ENCODE measurements at regions not wholly inside any gene's neighbourhood (a gene's known extent, or its start where the extent isn't known, plus 50 kb on each side); places are given as distances from the start of the nearest gene placed in this dataset.

- no peak for DNase-seq
These were observed 426.5 kb upstream of the DAB1 start for GRCh38 chr1:57850176-57850940.

- no peak for DNase-seq
These were observed 424.5 kb upstream of the DAB1 start for GRCh38 chr1:57848406-57848805.

DNA sequence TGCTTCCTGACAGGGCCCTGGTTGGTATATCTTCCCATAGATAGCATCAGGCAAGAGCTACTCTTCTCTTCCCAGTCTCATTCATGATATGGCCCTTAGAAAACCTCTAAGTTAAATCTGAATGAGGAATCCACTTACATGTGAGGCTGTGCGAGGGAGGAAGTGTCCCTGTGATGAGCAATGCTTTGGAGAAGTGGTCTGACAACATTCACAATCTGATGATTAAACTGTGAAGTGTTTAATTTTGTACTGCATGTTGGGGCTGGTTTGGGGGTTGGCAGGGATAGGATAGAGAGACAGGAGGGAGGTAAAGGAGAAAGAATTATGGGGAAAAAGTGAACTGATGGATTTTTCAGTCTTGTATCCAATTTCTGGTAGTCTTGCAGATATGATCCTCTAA, 421.2 kb upstream of the DAB1 start:
- no peak for DNase-seq

- no peak for DNase-seq
These were observed 420.6 kb upstream of the DAB1 start for GRCh38 chr1:57844382-57844980.

DNA sequence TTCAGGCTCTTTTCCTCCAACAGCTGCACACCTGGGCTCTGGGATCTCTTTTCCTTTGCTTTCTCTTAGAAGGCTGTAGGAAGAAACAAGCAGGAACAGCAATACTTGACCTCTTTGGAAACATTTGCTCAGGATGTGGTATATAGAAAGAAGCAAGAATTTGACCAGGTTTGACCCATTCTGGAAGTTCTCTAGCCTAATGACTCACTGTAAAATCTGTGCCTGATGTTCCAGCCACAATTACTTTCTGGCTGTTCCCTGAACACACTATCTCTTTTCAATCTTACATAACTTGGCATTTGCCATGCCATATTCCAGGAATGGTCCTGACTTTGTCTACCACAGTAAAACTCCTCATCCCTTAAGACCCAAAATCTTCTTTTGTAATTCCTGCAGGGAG, 419.9 kb upstream of the DAB1 start:
- DNase-seq, result no peak

DNA sequence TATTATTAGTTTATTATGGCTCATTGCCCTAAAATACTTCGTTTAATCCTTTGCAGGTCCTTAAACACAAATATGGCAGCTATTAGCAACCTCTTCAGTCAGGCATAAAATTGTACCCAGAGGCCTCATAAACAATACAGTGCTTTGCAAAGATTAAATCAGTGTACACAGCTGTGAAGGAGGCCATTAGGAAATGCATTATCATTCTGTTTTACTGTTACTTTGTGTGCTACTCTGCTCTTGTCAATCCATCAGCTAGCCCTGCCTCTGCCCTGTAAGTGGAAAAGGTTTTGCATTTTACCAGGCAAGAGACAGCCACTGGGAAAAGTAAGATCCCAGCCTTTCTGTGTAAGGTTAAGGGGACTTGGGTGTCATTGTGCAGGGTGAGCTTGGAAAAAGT, 415.7 kb upstream of the DAB1 start:
- DNase-seq, result no peak

GRCh38 chr1:57839067-57839466, 415.2 kb upstream of the DAB1 start:
- DNase-seq, result no peak

DNA sequence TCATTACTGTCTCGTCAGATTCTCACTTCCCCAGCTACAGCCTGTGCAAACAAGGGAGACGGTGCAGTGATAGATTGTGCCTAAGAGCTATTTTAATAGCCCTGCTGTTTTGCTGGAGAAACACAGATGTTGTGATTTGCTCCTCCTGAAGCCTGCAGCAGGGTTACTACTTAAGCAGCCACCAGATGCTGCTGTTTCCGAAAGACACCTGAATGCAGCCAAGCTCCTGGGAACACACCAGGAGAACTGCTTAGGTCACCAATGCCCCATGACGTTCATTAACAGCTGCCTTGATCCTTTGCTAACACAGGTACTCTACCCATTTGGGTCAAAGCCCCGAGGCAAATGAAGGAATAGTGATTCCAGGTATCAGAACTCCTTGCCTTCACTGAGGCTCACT, 411.8 kb upstream of the DAB1 start:
- no peak for DNase-seq

DNA sequence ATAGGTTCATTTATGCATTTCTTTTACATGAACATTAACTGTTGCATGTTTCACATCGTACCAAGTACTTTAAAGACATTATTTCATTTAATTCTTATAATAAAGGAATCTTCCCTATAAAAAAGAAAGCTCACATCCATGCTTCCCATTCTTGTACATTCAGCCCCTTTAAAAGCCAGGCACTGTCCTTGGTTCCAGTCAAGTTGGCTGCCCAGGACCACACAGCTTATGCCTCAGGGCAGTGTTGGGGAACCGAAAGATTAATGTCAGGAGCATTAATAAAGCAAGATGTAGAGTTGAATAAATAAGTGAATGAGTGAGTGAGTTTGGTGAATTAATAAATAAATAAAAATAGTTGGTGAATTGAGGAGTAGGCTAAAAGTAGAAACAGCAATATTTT, 409.4 kb upstream of the DAB1 start:
- no peak for DNase-seq

GRCh38 chr1:57832612-57833011, 408.8 kb upstream of the DAB1 start:
- DNase-seq, result no peak

- no peak for DNase-seq
These were observed 407.8 kb upstream of the DAB1 start for GRCh38 chr1:57831624-57832023.

DNA sequence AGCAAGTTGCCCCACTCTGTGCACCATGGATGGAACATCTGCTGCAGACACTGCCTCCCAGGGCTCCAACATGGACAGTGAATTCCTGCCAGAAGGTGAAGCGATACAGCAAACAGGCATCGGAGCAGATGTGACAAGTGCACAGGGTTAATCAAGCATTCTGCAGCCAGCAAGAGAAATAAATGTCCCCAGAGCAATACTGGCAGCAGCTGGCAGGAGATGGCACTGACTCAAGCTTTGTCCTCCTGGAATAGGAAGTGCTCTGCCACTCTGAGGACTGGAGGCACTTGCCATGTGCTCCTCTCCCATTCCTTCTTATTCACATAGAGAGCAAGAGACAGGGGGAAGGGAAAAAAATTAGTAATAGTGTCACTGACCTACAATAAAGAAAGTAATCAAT, 402.7 kb upstream of the DAB1 start:
- DNase-seq, result no peak

DNA sequence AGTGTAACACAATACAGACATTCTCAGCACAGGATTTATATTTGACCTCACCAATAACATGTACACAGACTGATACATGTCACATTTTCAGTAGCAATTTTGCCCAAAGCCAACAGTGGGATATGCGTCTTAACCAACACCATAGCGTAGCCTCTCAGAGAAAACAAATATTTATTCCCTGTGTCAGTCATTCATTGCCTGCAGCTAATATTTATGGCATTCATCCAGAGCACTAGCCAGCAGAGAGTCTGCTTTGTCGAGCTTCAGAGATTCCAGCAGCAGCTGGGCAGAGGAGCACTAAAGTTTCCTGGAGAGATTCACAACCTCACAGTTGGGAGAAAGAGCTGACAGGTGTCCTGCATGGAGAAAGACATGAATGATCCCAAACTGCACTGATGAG, 400.7 kb upstream of the DAB1 start:
- no peak for DNase-seq

DNA sequence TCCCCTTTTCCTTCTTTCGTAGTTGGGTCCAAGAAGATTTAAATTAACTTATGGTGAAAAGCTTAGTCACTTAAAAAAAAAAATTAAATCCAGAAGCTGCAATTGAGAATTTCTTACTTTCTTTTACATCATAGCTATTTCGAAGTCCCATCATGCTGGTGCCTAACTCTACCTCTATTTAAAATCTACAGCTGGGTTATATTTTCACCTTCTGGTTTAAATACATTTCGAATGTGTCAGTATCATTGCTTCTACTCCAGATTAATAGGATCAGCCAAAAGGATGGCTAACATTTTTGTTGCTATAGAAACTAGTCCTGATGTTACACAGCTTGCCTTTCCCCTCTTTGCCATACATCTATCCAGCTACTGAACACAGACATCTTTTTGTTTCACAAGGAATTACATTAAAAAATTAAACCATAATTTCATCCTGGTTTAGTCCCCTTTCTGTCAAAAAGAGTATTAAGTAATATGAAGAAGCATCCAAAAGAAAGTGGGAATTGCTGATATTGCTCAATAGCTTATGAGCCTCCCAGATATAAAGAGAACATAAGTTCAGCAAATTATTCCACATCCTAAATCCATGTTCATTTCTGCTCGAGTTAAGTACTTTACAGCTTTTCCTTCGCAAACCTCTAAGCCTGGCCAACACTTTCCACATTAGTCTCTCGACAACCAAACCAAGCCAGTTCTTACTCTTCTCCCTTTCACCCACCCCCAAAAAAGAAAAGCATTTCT, 396.7 kb upstream of the DAB1 start:
- no peak for DNase-seq

DNA sequence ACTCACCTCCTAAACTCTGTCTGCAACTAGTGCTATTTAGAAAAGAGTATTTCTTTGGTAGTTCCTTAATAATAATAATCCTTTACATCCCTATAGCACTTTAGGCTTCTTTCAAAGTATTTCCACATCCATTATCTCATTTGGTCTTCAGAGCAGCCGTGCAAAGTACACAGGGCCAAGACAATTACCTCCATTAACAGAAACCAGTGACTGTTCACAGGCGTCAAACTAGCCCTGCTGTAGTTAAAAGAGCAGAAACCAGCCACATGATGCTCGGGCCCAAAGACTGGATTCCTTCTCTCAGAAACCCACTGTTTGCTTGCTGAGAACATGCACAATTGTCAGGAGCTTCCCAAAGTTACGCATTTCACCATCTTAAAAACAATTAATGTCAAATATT, 396.0 kb upstream of the DAB1 start:
- DNase-seq, result no peak

DNA sequence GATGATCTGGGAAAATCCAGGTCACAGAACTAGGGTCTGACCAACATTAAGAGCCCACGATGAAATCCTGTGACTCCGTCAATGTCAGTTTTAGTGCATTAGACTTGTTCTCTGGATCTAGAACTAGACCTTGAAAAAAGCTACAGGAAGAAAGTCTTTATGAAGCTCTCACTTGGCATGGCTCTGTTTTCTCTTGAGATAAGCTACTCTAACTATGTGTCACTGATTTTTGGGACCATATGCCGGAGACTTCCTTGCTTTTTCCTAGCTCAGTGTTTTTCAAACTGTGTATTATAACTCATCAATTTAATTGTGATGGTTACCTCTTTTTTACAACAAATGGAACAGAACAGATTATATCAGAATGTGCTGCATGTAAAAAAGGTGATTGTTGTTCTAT, 379.7 kb upstream of the DAB1 start:
- no peak for DNase-seq

DNA sequence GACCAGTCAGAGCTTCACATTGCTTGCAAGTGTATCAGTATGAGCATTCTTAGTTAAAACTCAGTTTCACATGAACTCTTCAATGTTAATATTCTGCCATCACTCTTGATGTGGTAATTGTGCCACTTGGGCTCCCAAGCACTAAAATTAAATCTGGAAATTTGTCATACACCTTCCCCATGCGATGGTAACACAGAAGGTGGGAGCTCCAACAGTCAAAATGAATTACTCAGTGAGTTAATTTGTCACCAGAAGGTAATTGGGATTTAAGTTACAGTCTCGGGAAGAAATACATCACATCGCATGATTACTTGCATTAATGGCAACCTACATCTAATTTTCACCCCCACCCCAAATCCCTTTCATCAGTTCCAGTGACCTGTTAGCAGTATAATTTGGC, 376.5 kb upstream of the DAB1 start:
- DNase-seq, result no peak

DNA sequence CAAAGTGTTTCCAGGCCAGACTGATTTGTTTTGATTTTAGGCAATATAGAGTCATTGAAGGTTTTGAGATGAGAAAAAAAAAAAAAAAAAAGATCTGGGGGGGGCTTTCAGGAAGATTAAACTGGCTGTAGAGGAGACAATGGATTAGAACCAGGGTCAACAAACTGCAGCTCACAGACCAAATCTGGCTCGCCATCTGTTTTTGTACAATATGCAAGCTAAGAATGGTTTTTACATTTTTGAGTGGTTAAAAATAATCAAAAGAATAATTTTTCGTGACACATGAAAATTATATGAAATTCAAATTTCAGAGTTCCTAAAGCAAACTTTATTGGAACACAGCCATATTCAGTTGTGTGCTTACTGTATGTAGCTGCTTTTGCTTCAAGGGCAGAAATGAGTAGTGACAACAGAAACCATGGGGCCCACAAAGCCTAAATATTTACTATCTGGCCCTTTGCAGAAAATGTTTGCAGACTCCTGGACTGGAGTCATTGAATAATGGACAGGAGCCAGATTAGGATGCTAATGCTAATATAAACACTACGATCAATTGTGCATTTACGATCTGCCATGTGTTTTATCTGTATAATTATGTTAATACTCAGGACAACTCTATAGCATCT, 375.7 kb upstream of the DAB1 start:
- no peak for DNase-seq

GRCh38 chr1:57798543-57798942, 374.7 kb upstream of the DAB1 start:
- DNase-seq, result no peak

DNA sequence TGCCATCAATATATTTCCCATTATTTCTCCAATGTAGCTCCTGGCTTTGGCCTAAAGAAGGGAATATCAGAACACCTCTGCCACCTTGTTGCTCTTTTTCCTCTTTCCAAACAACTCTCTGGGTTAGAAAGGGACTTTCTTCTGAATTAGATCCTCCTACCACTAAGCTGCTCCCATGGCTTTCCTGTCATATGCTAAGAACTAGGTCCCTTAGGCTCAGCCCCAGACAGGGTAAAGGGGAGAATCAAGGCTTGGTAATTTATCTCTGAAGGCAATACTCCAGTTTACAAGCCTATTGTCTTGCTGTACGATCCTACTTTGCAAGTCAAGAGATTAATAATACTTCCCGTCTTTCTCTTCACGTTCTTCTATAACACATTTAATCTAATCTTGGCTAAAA, 373.2 kb upstream of the DAB1 start:
- DNase-seq, result no peak

DNA sequence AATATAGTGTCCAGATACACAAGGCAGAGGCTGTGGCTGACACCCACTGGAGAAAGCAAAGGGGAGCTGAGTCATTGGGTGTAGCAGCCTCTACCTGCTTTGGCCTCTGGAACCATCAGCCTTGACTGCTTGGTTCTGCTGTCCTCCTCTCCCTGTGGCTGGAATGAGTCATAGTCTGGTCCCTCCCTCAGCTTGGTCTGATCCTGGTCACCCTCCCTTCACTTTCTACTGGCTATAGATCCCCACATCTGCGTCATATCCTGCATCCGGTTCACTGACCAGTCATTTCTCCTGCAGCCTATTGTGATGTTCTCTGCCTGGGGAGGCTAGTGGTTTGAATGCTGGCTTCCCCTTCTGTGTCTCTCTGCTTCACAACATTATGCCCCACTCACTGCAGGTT, 372.8 kb upstream of the DAB1 start:
- DNase-seq, result no peak

- no peak for DNase-seq
These were observed 372.0 kb upstream of the DAB1 start for GRCh38 chr1:57795886-57796285.

DNA sequence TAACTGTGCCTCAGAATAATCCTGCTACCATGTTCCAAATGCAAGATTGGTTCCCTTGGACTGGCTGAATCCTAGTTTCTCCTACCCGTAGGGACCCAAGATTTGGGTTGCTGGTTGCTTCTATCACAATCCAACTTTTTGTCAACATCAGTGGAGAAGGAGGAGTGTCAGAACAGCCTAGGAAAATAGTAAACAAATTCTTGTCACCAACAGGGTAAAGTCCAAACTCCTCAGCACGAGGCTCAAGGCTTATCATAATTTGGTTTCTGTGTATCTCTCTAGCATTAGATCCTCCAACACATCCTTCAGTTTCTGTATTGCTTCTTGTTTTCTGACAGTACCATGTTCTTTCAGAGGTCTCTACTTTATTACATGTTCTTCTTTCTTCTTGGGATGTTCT, 370.2 kb upstream of the DAB1 start:
- DNase-seq, result no peak

DNA sequence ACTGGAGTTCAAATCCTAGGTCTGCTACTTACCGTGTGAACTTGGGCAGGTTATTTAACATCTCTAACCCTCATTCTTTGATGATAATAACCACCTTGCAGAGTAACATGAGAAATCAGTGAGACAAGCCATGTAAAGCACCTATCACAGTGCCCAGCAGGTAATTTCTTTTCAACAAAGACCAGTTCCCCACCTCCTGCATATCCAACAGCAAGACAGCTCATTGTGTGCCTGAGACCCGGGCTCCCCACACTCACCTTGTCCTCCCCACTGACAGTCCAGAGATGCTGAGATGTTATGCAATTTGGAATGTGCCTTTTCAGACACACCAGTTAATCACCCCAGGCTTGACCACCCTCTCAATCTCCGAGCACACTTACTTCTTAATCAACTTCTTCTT, 367.6 kb upstream of the DAB1 start:
- no peak for DNase-seq

Data from right forelimb (tissue), 1 donor.